GM12891 (cell line): ENCODE measurements at regions not wholly inside any gene's neighbourhood (a gene's known extent, or its start where the extent isn't known, plus 50 kb on each side); places are given as distances from the start of the nearest gene placed in this dataset.

Source experiments
- POLR2A ChIP-seq: IDR thresholded peaks from 2 replicates; pipeline ENCODE4 v1.6.1; 2011; ENCODE audit warnings: low read depth, low read length, control low read depth
- POLR2AphosphoS5 ChIP-seq: IDR thresholded peaks from 2 replicates; pipeline ENCODE4 v1.6.1; 2011; ENCODE audit warnings: low read depth, low read length, control low read depth
- SPI1 ChIP-seq: IDR thresholded peaks from 2 replicates; pipeline ENCODE4 v1.6.1; 2011; ENCODE audit warnings: low read depth, low read length, control low read depth
- TAF1 ChIP-seq: IDR thresholded peaks from 2 replicates; pipeline ENCODE4 v1.6.1; 2011; ENCODE audit warnings: low read depth, low read length, control low read depth

DNA sequence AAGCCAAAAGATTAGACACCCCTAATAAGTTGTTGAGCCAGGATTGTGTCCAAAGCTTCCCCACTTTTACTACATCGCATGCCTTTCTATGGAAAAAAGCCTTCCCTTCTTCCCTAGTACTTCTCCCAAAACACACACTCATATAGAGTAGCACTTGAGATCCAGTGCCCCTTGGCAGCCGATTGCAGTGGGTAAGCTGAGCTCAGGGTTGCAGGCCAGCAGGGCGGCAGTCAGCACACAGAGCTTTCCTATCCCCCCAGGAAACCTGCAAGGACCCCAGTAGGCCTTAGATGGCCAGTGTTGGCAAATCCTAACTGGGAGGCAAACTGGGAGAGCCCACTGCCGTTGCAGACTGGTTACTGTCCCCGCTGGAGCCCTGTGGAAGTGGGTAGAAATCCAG is 75.7 kb upstream of the C15orf39 start:
- no peak for TF ChIP-seq POLR2A
- TF ChIP-seq POLR2AphosphoS5 = no peak
- no peak for TF ChIP-seq TAF1
- TF ChIP-seq SPI1 = no peak
